Common myeloid progenitor, CD34-positive (primary cell): ENCODE measurements at regions not wholly inside any gene's neighbourhood (a gene's known extent, or its start where the extent isn't known, plus 50 kb on each side); places are given as distances from the start of the nearest gene placed in this dataset.
"Not testable (repeated sequence)": the region's sequence is repeated elsewhere in the genome, so short reads cannot be mapped to it uniquely, and the experiment has no call there.

ENCODE experiments used
- CTCF ChIA-PET: fragments of 350-600 bp; sonication (Branson Sonifier 250); formaldehyde crosslinking; loops from one replicate; lab custom pipeline; 2021; ENCODE audit warnings: antibody characterized with exemption; lab: Charles Lee
- POLR2A ChIA-PET: fragments of 350-600 bp; sonication (Branson Sonifier 250); formaldehyde crosslinking; loops from one replicate; lab custom pipeline; 2021; ENCODE audit warnings: antibody characterized with exemption; lab: Charles Lee
- DNase-seq, 3 donors: peaks; one replicate each; pipeline versions ENCODE4 v3.0.0 to v3.0.0-alpha.2; 2013
- H3K27ac ChIP-seq, 2 experiments: 1 replicate in 1 of 2; 2 replicates in 1 of 2; pipeline ENCODE4 v1.7.0; 2013; ENCODE audit warnings: inconsistent platforms in 2 of 2, low read length in 2 of 2, mild to moderate bottlenecking in 2 of 2, low read depth in 1 of 2, moderate library complexity in 1 of 2; ENCODE audit not compliant: severe bottlenecking in 2 of 2, insufficient read depth in 1 of 2, poor library complexity in 1 of 2
- H3K27me3 ChIP-seq, 5 experiments: replicated peaks in 2 of 5; 1 replicate in 3 of 5; 2 replicates in 2 of 5; pipeline versions ENCODE4 v1.6.1 to v1.7.0; 2013; ENCODE audit warnings: low read length in 4 of 5, mild to moderate bottlenecking in 2 of 5, moderate library complexity in 2 of 5, inconsistent platforms in 1 of 5; ENCODE audit not compliant: insufficient read depth in 5 of 5, control insufficient read depth in 4 of 5
- H3K36me3 ChIP-seq, 4 experiments: 1 replicate in 2 of 4; 2 replicates in 2 of 4; pipeline versions ENCODE4 v1.6.1 to v1.7.0; 2013; ENCODE audit warnings: low read length in 3 of 4, control low read depth in 1 of 4, mild to moderate bottlenecking in 1 of 4; ENCODE audit not compliant: control insufficient read depth in 4 of 4, insufficient read depth in 4 of 4
- H3K4me1 ChIP-seq, 4 experiments: 1 replicate in 3 of 4; 2 replicates in 1 of 4; pipeline versions ENCODE4 v1.6.1 to v1.7.1; 2013; ENCODE audit warnings: low read length in 3 of 4, mild to moderate bottlenecking in 3 of 4, control low read depth in 1 of 4, inconsistent platforms in 1 of 4, moderate library complexity in 1 of 4; ENCODE audit not compliant: control insufficient read depth in 4 of 4, insufficient read depth in 4 of 4; ENCODE audit errors: control extremely low read depth in 1 of 4
- H3K4me3 ChIP-seq, 7 experiments: 1 replicate in 4 of 7; 2 replicates in 3 of 7; pipeline versions ENCODE4 v1.5.1 to v1.7.0; 2013; ENCODE audit warnings: mild to moderate bottlenecking in 7 of 7, low read length in 6 of 7, moderate library complexity in 6 of 7, inconsistent platforms in 2 of 7, low read depth in 2 of 7, control low read depth in 1 of 7; ENCODE audit not compliant: insufficient read depth in 4 of 7, control insufficient read depth in 1 of 7; ENCODE audit errors: extremely low read depth in 1 of 7
- H3K9me3 ChIP-seq, 5 experiments: 1 replicate in 4 of 5; 2 replicates in 1 of 5; pipeline versions ENCODE4 v1.6.1 to v1.7.1; 2013; ENCODE audit warnings: low read length in 4 of 5, mild to moderate bottlenecking in 2 of 5, inconsistent platforms in 1 of 5, low read depth in 1 of 5, moderate library complexity in 1 of 5; ENCODE audit not compliant: control insufficient read depth in 4 of 5, insufficient read depth in 2 of 5; ENCODE audit errors: control extremely low read depth in 1 of 5
- WGBS: methylation state at CpG from one replicate; pipeline ENCODE4 v1.1.5; 2013; ENCODE audit not compliant: insufficient coverage; 5-methylcytosine and 5-hydroxymethylcytosine counted together

DNA sequence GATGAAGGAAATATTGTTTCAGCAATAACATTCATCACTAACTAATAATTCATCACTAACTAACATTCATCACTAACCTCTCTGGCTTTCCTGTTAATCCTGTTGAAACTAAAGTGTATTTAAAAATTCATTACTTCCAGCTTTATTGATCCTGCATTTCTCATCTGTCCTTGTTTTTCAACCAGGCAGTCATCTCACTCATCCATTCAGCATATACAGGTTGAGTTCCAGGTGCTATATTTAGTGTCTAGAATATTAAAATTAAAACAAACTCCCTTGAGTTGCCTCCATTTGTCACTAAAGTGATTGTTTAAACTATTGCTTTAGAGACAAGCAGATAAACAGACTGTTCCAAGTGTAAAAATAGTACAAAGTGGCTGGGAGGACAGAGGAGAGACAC lies 58.1 kb downstream of the ATXN7L3B start:
- H3K27ac ChIP-seq = no peak overlapping the region
- ChIA-PET POLR2A (no interaction called here), CTCF (no interaction called here)
- no peaks in the 10 kb centered on the region for H3K36me3 ChIP-seq
- H3K9me3 ChIP-seq = no peaks in the 10 kb centered on the region
- H3K4me3 ChIP-seq = no peak overlapping the region
- H3K4me1 ChIP-seq = no peaks in the 10 kb centered on the region
- DNase-seq = no peak
- H3K27me3 ChIP-seq = peaks cover 0 to 2% (median 0%) of the 10 kb centered on the region in 5 experiments

DNA sequence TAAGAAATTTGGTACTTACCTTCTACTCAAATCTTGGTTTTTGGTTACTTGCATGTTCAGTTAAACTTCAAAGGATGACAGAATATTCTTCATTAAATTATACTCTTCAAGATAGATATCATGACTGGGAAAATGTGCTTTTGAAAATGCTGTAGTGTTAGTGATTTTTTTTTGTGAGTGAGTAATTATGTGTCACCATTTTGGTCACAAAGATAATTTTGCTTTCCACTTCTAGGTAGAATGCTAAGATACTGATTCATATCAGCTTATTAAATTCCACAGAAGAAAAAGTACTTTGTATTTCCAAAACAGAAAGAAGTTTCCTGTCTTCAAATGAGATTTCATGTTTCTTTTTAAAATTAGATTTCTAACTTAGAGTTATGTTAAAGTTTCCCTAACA lies 61.2 kb downstream of the ATXN7L3B start:
- H3K9me3 ChIP-seq = no peaks in the 10 kb centered on the region
- ChIA-PET CTCF (no interaction called here), POLR2A (no interaction called here)
- H3K4me1 ChIP-seq = no peaks in the 10 kb centered on the region
- H3K36me3 ChIP-seq = no peaks in the 10 kb centered on the region
- H3K27ac ChIP-seq = no peak overlapping the region
- no peak for DNase-seq
- no peaks in the 10 kb centered on the region for H3K27me3 ChIP-seq
- no peak overlapping the region for H3K4me3 ChIP-seq

DNA sequence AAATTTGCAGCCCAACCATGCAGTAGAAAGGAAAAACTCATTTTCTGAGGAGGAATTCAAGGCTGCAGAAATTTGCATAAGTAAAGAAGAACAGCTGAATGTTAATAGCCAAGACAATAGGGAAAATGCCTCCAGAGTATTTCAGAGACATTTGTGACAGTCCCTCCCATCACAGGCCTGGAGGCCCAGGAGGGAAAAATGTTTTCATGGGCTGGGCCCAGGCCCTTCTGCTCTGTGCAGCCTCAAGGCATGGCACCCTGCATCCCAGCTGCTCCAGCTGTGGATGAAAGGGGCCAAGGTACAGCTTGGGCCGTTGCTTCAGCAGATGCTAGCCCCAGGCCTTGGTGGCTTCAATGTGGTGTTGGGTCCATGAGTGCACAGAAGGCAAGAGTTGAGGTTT lies 62.3 kb downstream of the ATXN7L3B start:
- H3K36me3 ChIP-seq = no peaks in the 10 kb centered on the region
- no peak for DNase-seq
- no peaks in the 10 kb centered on the region for H3K9me3 ChIP-seq
- POLR2A ChIA-PET = no interaction called here
- H3K27ac ChIP-seq = no peak overlapping the region
- H3K4me1 ChIP-seq = no peaks in the 10 kb centered on the region
- no CpG with 5 or more reads among the region's 1 CpG for WGBS
- H3K4me3 ChIP-seq = no peak overlapping the region
- H3K27me3 ChIP-seq = no peaks in the 10 kb centered on the region
- CTCF ChIA-PET = no interaction called here

DNA sequence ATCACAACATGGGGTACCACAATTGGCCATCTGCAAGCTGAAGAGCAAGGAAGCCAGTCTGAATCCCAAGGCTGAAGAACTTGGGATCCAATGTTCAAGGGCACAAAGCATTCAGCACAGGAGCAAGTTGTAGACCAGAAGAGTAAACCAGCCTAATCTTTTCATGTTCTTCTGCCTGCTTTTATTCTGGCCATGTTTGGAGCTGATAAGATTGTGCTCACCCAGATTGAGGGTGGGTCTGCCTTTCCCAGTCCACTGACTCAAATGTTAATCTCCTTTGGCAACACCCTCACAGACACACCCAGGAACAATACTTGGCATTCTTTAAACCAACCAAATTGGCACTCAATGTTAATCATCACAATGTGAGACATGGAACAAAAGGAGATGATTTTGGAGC lies 63.2 kb downstream of the ATXN7L3B start:
- DNase-seq, CTCF ChIA-PET, H3K27ac ChIP-seq, H3K9me3 ChIP-seq, H3K4me3 ChIP-seq, H3K36me3 ChIP-seq, POLR2A ChIA-PET, H3K27me3 ChIP-seq, H3K4me1 ChIP-seq: not testable (repeated sequence)

DNA sequence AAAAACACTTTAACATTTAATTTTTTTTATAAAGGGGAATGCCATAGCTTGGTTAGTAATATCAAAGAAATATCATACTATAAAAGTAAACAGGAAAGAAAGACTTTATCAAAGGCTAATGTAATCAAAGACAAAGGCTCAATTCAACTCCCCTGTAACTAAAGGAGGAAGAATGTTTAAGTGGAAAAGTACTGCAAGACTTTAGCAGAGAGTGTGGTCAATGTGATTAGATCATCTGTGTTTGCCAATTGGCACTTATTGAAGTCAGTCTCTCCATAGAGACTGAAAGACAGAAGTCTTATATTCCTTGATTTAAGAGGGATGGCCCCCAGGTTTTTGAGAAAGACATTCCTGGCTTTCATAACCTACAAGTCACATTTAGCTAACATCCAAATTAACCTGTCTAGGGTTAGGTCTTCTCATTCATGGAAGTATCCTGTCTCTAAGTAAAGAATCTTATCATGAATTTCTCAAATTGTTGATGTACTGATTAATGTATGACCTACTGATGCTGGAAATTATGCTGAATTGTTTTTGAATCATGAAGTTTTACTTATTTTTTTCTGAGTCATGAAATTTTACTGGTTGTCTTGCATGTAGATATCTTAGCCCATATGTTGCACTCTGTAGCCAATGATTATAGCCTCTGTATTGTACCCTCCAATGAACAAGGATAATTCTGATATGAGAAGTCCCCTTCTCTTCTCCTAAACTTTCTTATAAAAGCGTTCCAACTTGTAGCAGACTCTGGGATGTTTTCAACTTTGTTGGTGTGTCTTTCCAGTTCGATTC lies 65.4 kb downstream of the ATXN7L3B start:
- no peak for DNase-seq
- H3K9me3 ChIP-seq = no peaks in the 10 kb centered on the region
- ChIA-PET POLR2A (no interaction called here), CTCF (no interaction called here)
- no peaks in the 10 kb centered on the region for H3K36me3 ChIP-seq
- no peak overlapping the region for H3K4me3 ChIP-seq
- H3K4me1 ChIP-seq = no peaks in the 10 kb centered on the region
- WGBS = 100% methylated on average over 1 of the region's 2 CpGs
- no peaks in the 10 kb centered on the region for H3K27me3 ChIP-seq
- H3K27ac ChIP-seq = no peak overlapping the region

DNA sequence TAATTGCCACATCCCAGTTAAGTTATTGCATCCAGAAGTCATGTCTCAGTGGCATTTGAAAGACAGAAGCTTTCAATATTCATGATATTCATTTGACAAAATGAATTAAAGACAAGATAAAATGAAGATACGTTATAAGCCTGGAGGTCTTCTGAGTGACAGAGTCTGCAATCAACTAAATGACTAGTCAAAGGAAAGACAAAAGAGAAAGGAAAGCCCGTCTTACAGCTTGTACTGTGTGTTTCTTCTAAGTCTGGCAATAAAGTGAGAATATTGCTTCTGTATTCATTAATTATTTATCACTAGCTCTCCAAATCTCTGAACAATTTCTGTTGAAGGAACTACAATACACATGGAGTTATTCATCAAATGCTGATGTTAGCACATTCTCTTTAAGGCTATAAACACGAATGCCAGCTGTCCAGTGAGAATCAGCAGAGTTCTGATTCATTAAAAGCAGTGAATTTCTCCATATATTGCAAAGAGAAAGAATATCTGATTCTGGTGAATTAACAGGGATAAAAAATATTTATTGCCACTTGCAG lies 70.7 kb downstream of the ATXN7L3B start:
- no peaks in the 10 kb centered on the region for H3K36me3 ChIP-seq
- no peak overlapping the region for H3K27ac ChIP-seq
- H3K9me3 ChIP-seq = no peaks in the 10 kb centered on the region
- H3K27me3 ChIP-seq = no peaks in the 10 kb centered on the region
- DNase-seq = no peak
- CTCF ChIA-PET = no interaction called here
- WGBS = 80% methylated on average over 1 of the region's 3 CpGs
- no peaks in the 10 kb centered on the region for H3K4me1 ChIP-seq
- H3K4me3 ChIP-seq = no peak overlapping the region
- POLR2A ChIA-PET = no interaction called here

DNA sequence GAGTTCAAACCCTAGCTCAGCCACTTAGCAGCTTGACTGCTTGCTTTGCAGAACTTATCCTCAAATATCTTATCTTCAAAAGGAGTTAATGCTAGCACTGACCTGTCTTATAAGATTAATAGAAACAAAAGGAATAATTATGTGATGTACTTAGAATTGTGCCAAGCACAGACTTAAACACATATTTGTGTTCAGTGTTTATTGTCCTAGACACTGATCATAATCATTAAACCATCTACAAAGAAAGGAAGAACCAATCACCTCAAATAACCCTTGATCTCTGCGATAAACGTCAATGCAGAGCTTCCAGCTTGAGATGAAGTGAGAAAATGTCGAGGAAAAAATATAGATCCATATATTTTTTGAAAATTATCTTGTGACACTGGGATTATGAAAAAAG lies 73.1 kb downstream of the ATXN7L3B start:
- ChIA-PET POLR2A (no interaction called here), CTCF (no interaction called here)
- Histone ChIP-seq H3K9me3 (no peaks in the 10 kb centered on the region), H3K4me1 (no peaks in the 10 kb centered on the region), H3K4me3 (no peak overlapping the region), H3K36me3 (no peaks in the 10 kb centered on the region), H3K27me3 (no peaks in the 10 kb centered on the region), H3K27ac (no peak overlapping the region)
- WGBS = no CpG with 5 or more reads among the region's 3 CpGs
- DNase-seq = no peak
